Pancreas (tissue), 10 donors: ENCODE measurements at regions not wholly inside any gene's neighbourhood (a gene's known extent, or its start where the extent isn't known, plus 50 kb on each side); places are given as distances from the start of the nearest gene placed in this dataset.

Experiments
- ATAC-seq, 4 donors: fragments of 200-7000 bp; cut with Tn5 transposase; one replicate each; pipeline versions ENCODE4 v1.8.0 to v1.9.1; 2020; ENCODE audit warnings: mild to moderate bottlenecking in 4 of 4, moderate library complexity in 4 of 4
- DNase-seq, 6 donors: peaks; one replicate each; pipeline ENCODE4 v3.0.0-alpha.2; 2020
- FAIRE-seq: peaks from 2 replicates; lab custom pipeline; 2012; peaks lifted over from hg19 to GRCh38; lab: Jason Lieb, UNC
- H3K27ac ChIP-seq, 4 donors: fragments of 200-600 bp; sonication (generic); 1 replicate in 3 of 4; 2 replicates in 1 of 4; pipeline versions ENCODE4 v1.5.0 to v1.8.0; 2020
- H3K27me3 ChIP-seq, 4 donors: fragments of 200-600 bp; one replicate each; pipeline ENCODE4 v1.8.0; 2021
- H3K36me3 ChIP-seq, 3 donors: fragments of 200-600 bp; sonication (generic) in 1 of 3; one replicate each; pipeline versions ENCODE4 v1.5.0 to v1.8.0; 2020 to 2021
- H3K4me1 ChIP-seq, 3 donors: fragments of 200-600 bp; one replicate each; pipeline ENCODE4 v1.8.0; 2021
- H3K4me3 ChIP-seq, 4 donors: fragments of 200-600 bp; sonication (generic) in 2 of 4; one replicate each; pipeline versions ENCODE4 v1.5.0 to v1.8.0; 2020 to 2021
- H3K9me3 ChIP-seq, 4 donors: fragments of 200-600 bp; one replicate each; pipeline ENCODE4 v1.8.0; 2021
- WGBS, 2 donors: extraction: QIAGEN DNeasy Blood & Tissue Kit; methylation state at CpG; one replicate each; pipeline ENCODE4 v1.1.7; 2013; 5-methylcytosine and 5-hydroxymethylcytosine counted together
- intact Hi-C, 3 donors: fragments of 100-400 bp; cut with DNase I; formaldehyde crosslinking; loops; one replicate each; pipeline versions ENCODE4 v1.11.1 to v1.14.2; 2022
- TF ChIP-seq, protein P1 (sequence below), 4 donors: fragments of 200-600 bp; sonication (generic) in 3 of 4; IDR thresholded peaks; one replicate each; pipeline versions ENCODE4 v1.5.0 to v1.8.0; 2021; ENCODE audit warnings: antibody characterized with exemption in 4 of 4
- donor health status: healthy with polysubstance abuse.
- donor health status: DM: no; HTN: no; CAD: no; lungs with moderate emphysema.
- donor health status: DM: no; HTN: no; CAD: no.
- donor health status: control.
- donor health status: control.
- donor health status: Bipolar disorder and iron deficiency.
- donor health status: DM: yes; HTN: yes; CAD: no.
- donor health status: DM: no; HTN: no; CAD: no.
- donor health status: DM: no; HTN: no; CAD: no.
- donor health status: DM: yes; HTN: yes; CAD: no.

- intact Hi-C loops = no loop called here
- H3K27me3 ChIP-seq = no peaks in the 10 kb centered on the region
- ATAC-seq (no peak), FAIRE-seq (no peak), DNase-seq (no peak)
- H3K4me1 ChIP-seq = no peaks in the 10 kb centered on the region
- TF ChIP-seq, protein P1, sequence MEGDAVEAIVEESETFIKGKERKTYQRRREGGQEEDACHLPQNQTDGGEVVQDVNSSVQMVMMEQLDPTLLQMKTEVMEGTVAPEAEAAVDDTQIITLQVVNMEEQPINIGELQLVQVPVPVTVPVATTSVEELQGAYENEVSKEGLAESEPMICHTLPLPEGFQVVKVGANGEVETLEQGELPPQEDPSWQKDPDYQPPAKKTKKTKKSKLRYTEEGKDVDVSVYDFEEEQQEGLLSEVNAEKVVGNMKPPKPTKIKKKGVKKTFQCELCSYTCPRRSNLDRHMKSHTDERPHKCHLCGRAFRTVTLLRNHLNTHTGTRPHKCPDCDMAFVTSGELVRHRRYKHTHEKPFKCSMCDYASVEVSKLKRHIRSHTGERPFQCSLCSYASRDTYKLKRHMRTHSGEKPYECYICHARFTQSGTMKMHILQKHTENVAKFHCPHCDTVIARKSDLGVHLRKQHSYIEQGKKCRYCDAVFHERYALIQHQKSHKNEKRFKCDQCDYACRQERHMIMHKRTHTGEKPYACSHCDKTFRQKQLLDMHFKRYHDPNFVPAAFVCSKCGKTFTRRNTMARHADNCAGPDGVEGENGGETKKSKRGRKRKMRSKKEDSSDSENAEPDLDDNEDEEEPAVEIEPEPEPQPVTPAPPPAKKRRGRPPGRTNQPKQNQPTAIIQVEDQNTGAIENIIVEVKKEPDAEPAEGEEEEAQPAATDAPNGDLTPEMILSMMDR (IDR thresholded peaks at IDR 0.05) = no peak
- H3K9me3 ChIP-seq = no peaks in the 10 kb centered on the region
- no peak overlapping the region for H3K4me3 ChIP-seq
- no peaks in the 10 kb centered on the region for H3K36me3 ChIP-seq
- 61 to 88% methylated on average over 1 of the region's 1 CpG for WGBS, 2 donors
- H3K27ac ChIP-seq = no peak overlapping the region
Measured at GRCh38 chr15:38842226-38842625, 277.6 kb upstream of the RASGRP1 start.

- 82 to 91% methylated on average over 3 of the region's 3 CpGs for WGBS, 2 donors
Measured at GRCh38 chr15:38843051-38843501, 278.5 kb upstream of the RASGRP1 start.

GRCh38 chr15:38843736-38844590, 279.3 kb upstream of the RASGRP1 start:
- H3K27ac ChIP-seq = no peak overlapping the region
- no peak for FAIRE-seq
- no peaks in the 10 kb centered on the region for H3K36me3 ChIP-seq
- intact Hi-C loops = no loop called here
- no peaks in the 10 kb centered on the region for H3K27me3 ChIP-seq
- TF ChIP-seq, protein P1 (IDR thresholded peaks at IDR 0.05) = no peak
- no peak overlapping the region for H3K4me3 ChIP-seq
- no peaks in the 10 kb centered on the region for H3K9me3 ChIP-seq
- no peaks in the 10 kb centered on the region for H3K4me1 ChIP-seq
- WGBS, 2 donors = 65 to 75% methylated on average over 10 of the region's 10 CpGs
- no peak for DNase-seq
- ATAC-seq = no peak

More at GRCh38 chr15:38843051-38843501, 278.5 kb upstream of the RASGRP1 start:
- FAIRE-seq (no peak), DNase-seq (no peak), ATAC-seq (no peak)
- Histone ChIP-seq H3K4me1 (no peaks in the 10 kb centered on the region), H3K27ac (no peak overlapping the region), H3K4me3 (no peak overlapping the region), H3K36me3 (no peaks in the 10 kb centered on the region), H3K27me3 (no peaks in the 10 kb centered on the region), H3K9me3 (no peaks in the 10 kb centered on the region)
- TF ChIP-seq, protein P1 (IDR thresholded peaks at IDR 0.05) = no peak
- intact Hi-C loops = no loop called here

- Histone ChIP-seq H3K36me3 (no peaks in the 10 kb centered on the region), H3K4me3 (no peak overlapping the region), H3K27me3 (no peaks in the 10 kb centered on the region), H3K27ac (no peak overlapping the region), H3K4me1 (no peaks in the 10 kb centered on the region), H3K9me3 (no peaks in the 10 kb centered on the region)
- ATAC-seq = no peak
- intact Hi-C loops = no loop called here
- TF ChIP-seq, protein P1 (IDR thresholded peaks at IDR 0.05) = no peak
- FAIRE-seq = no peak
- WGBS, 2 donors = 78 to 79% methylated on average over 1 of the region's 1 CpG
- DNase-seq = no peak
Measured at GRCh38 chr15:38844736-38845135, 280.1 kb upstream of the RASGRP1 start.

- ATAC-seq (no peak), DNase-seq (no peak), FAIRE-seq (no peak)
- no peak overlapping the region for H3K27ac ChIP-seq
- no peaks in the 10 kb centered on the region for H3K27me3 ChIP-seq
- intact Hi-C loops = no loop called here
- H3K9me3 ChIP-seq = no peaks in the 10 kb centered on the region
- H3K36me3 ChIP-seq = no peaks in the 10 kb centered on the region
- no peak overlapping the region for H3K4me3 ChIP-seq
- TF ChIP-seq, protein P1 (IDR thresholded peaks at IDR 0.05) = no peak
- no peaks in the 10 kb centered on the region for H3K4me1 ChIP-seq
- WGBS, 2 donors = 35 to 40% methylated on average over 2 of the region's 2 CpGs
Measured at GRCh38 chr15:38846346-38846745, 281.7 kb upstream of the RASGRP1 start.
